Left renal cortex interstitium (tissue), 4 donors: ENCODE measurements at regions not wholly inside any gene's neighbourhood (a gene's known extent, or its start where the extent isn't known, plus 50 kb on each side); places are given as distances from the start of the nearest gene placed in this dataset.

Source experiments
- DNase-seq, 4 donors: peaks; one replicate each; pipeline ENCODE4 v3.0.0-alpha.2; 2013; ENCODE audit warnings: low read depth in 4 of 4, low spot score in 2 of 4, missing footprints in 1 of 4

DNA sequence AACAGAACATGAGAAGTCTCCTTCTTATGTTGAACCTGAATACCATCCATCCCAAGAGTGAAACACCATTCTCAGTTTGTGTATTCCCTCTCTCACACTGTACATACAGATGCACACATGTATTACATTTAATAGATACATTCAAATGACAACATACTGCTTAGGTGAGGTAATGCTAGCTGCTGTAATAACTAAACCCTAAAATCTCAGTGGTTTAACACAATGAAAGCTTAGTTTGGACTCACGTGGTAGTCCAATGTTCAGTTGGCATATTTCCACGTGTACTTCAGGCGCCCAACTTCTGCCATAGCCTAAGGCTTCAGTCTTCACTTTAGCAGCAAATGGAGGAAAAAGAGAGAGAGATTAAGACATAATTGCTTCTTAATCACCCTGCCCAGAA lies 351.1 kb upstream of the PMFBP1 start:
- no peak for DNase-seq

GRCh38 chr16:72517154-72517553 lies 345.2 kb upstream of the PMFBP1 start:
- no peak for DNase-seq

- no peak for DNase-seq
Measured at GRCh38 chr16:72511171-72511570, 339.2 kb upstream of the PMFBP1 start.

DNA sequence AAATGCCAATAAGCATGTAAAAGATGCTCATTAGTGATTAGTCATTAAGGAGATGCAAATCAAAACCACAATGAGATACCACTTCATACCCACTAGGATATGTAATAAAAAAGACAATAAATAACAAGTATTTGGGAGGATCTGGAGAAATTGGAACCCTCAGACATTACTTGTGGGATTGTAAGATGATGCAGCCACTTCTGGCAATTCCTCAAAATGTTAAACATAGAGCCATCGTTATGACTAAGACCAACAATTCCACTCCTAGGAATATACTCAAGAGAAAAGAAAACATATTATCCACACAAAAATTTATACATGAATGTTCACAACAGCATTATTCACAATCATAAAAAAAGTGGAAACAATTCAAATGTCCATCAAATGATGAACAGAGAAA lies 336.2 kb upstream of the PMFBP1 start:
- DNase-seq = no peak

GRCh38 chr16:72502594-72503005 lies 330.6 kb upstream of the PMFBP1 start:
- DNase-seq = no peak

DNA sequence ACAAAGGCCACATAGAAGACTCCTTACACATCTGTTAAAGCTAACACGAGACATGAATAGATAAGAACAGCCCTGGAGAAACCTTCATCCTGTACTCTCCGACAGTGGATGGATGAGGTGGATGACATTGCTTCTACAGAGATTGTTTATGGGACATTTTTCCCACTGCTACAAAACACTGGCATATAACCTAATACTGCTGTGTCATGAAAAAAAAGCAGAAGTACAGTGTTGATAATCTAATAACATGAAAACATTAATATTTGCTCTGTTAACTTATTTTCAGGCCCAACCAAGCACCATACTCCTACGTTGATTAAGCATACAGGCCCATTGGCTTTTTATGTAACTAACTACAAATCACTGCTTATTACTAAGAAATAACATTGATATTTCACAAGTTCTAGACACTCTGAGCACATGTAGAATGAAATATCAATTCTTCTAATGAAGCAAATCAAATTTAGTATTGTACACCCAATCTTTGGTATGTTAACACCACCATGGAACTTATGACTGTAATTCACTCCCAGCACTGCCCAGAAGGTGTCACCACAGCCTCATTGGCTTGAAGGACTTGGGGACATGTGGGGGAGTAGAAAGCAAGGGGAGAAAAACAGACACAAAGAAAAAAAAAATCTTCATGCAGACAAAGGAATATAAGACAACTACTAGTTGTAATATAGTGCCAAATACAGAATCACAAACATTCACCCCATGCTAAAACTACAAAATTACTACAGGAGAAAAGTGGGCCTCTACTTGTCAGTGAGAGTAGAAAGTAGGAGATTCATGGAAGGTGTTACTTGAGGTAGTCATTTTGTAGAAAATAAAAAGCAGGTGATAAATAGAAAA lies 330.0 kb upstream of the PMFBP1 start:
- DNase-seq = peak; percentile 13 to 71 (median 48)

GRCh38 chr16:72500545-72500944 lies 328.6 kb upstream of the PMFBP1 start:
- no peak for DNase-seq

DNA sequence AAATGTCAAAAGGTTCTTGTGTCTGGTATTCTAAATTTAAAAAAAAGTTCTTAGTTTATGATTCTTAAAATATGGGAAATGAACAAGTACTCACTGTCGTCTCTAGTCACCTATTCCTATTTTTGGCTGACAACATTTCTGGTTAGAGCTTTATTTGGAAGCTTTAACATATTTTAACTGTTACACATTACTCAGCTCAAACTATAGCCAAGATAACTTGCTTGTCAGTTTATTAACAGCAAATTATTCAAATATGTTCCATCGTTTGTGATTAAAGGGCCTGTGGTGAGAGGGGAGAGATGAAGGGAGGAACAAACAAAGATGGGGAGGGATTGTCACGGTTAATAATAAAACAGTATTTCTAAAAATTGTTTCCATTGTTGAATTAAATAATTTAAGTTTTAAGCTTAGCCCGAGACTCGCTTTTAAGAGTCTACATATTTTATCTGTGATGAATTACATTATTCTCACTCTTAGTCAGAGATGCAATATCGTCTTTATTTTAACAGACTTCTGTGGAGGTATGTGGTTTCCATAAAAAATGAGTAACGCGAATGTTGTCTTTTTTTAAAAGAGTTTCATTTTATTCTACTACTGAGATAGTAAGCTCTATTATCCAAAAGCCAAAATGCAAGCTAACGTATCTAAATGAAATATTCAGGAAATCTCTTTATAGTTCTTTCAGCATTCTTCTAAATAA lies 321.9 kb upstream of the PMFBP1 start:
- no peak for DNase-seq

- no peak for DNase-seq
Measured at GRCh38 chr16:72487283-72487682, 315.3 kb upstream of the PMFBP1 start.

- DNase-seq = no peak
Measured at GRCh38 chr16:72482695-72483094, 310.7 kb upstream of the PMFBP1 start.

DNA sequence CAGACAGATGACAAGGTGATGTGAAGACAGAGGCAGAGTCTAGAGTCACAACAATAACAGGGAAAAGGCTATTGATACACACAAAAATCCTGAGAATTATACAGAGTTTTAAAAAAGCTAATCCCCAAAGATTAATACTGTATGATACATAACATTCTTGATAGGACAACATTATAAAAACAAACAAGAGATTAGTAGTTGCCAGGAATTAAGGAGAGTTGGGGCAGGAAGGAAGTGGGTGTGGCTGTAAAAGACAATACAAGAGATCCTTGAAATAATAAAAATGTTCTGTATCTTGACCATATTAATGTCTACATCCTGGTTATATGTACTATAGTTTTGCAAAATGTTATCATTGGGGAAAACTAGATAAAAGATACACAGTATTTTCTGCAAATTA lies 309.5 kb upstream of the PMFBP1 start:
- no peak for DNase-seq

DNA sequence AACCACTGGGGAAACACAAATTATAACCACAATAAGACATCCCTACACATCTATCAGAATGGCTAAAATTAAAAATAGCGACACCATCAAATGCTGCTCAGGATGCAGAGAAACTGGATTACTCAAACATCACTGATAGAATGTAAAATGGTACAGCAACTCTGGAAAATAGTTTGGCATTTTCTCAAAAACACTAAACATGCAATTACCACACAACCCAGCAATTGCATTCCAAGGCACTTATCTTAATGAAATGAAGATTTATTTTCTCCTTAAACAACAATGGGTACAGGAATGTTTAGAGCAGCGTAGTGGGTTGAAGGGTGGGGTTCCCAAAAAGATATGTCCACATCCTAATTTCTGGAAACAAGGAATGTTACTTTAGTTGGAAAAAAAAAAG lies 309.0 kb upstream of the PMFBP1 start:
- no peak for DNase-seq

GRCh38 chr16:72475688-72476087 lies 303.7 kb upstream of the PMFBP1 start:
- no peak for DNase-seq

DNA sequence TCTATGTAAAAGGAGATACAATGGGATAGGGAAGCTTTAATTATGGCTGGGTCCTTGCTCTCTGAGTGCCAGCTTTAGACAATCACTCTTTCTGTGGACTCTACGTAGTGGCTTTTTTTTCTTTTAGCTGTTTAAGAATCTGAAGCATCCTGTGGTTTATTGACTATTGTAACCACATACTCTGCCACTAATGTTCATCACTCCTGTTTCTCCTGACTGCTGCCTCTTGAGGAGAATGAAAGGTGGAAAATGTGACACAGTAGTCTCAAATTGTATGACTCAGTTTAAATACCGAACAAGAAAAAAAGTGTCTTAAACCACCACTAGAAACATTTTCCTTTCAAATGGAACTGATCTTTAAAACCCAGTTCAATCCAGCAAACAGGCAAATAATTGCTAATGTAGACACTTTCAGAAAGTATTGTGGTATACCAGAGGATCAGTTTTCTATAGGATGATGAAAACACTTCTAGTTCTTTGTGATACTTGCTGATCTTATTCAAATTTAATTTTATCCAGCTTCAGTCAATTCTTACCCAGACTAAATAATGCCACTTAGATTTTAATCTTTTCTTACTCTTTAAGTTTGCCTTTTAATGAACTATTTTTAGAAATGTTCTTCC lies 302.7 kb upstream of the PMFBP1 start:
- no peak for DNase-seq

- DNase-seq = no peak
Measured at GRCh38 chr16:72473631-72474030, 301.7 kb upstream of the PMFBP1 start.

DNA sequence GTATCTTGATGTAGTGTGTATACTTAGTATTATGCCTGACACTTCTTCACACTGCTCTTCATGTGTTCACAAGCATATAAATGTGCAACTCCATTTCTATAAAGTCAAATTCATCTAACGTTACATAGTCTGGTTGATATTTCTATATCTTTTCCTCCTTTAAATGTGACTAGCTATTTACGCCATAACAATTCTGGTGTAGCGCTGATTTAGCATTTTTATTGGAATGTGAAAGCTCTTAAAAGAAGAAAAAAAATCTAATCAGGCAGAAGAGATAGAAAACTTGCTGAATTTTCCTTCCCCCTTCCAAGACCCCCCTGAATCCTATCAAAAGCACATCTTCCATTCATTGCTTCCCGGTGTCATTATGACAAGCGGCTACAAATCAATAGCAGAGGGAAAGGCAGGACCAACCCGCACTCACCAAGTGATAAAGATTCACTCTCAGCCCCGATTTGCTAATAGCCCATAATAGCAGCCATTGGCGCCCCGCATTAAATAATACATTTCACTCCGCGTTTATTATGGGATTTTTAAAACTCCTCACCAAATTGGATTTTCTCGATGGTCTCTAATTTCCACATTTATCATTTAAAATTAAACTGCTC lies 299.5 kb upstream of the PMFBP1 start:
- no peak for DNase-seq

GRCh38 chr16:72470541-72470940 lies 298.6 kb upstream of the PMFBP1 start:
- no peak for DNase-seq

DNA sequence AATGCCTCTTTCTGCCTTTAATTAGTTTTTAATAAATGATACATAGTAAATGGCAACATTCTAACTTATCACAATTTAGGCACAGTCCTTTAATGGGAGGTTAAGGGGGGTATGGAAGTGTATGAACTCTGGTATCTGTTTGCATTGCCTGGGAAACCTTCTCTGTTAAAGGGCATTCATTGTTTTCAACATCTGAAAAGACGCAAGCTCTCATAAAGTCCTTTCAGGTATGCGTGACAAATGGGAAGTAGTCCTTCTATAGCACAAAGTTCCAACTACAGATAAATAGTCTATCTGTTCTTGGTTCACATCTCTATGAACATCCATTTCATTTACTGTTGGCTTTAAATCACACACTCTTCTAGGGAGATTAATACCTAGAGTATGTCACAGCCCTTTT lies 298.0 kb upstream of the PMFBP1 start:
- DNase-seq = no peak

- no peak for DNase-seq
Measured at GRCh38 chr16:72468582-72468981, 296.6 kb upstream of the PMFBP1 start.

GRCh38 chr16:72467157-72467759 lies 295.3 kb upstream of the PMFBP1 start:
- peak in 2 of 4 donors; percentile 13 to 31 for DNase-seq
